SKM-1 treated with dmso at 0.1 percent for 144 hours (cell line): ENCODE measurements at regions not wholly inside any gene's neighbourhood (a gene's known extent, or its start where the extent isn't known, plus 50 kb on each side); places are given as distances from the start of the nearest gene placed in this dataset.

ENCODE experiments used
- DNase-seq: peaks from one replicate; lab custom pipeline; 2025; ENCODE audit not compliant: unreplicated experiment; lab: John Stamatoyannopoulos, UW

DNA sequence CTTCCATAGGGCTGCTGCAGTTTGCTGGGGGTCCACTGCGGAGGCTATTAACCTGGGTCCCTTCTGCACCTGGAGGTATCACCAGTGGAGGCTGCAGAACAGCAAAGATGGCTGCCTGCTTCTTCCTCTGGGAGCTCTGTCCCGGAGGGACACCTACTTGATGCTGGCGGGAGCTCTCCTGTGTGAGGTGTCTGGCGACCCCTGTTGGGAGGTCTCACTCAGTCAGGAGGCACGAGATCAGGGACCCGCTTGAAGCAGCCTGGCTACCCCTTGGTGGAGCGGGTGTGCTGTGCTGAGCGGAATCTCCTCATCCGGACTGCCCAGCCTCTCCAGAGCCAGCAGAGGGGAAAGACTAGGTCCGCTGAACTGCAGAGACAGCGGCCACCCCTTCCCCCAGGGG, 56.0 kb upstream of the CTXND1 start:
- no peak for DNase-seq

DNA sequence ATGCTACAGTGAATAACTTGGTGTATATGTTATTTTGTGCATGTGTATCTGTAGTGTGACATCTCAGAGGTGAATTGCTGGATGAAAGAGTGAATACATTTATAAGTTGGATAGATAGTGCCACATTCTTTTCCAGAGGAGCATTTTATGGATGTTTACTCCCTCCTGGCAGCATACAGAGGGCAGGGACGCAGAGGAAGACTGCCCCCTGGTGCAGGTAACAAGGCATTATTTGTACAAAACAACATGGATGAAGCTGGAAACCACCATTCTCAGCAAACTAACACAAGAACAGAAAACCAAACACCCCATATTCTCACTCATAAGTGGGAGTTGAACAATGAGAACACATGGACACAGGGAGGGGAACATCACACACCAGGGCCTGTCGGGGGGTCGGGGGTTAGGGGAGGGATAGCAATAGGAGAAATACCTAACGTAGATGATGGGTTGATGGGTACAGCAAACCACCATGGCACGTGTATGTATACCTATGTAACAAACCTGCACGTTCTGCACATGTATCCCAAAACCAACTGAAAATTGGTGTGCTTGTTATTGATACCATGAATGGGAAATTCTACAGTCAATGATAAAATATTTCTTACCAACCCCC, 57.9 kb upstream of the CTXND1 start:
- DNase-seq, result no peak

DNA sequence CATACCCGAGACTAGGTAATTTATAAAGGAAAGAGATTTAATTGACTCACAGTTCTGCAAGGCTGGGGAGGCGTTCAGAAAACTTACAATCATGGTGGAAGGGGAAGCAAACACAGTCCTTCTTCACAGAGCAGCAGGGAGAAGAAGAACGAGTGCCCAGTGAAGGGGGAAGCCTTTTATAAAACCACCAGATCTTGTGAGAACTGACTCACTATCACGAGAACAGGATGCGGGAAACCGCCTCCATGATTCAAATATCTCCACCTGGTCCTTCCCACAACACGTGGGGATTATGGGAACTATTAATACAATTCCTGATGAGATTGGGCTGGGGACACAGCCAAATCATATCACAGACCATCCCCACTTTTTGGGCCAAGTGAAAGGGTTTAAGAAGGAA, 58.8 kb upstream of the CTXND1 start:
- DNase-seq, result no peak

DNA sequence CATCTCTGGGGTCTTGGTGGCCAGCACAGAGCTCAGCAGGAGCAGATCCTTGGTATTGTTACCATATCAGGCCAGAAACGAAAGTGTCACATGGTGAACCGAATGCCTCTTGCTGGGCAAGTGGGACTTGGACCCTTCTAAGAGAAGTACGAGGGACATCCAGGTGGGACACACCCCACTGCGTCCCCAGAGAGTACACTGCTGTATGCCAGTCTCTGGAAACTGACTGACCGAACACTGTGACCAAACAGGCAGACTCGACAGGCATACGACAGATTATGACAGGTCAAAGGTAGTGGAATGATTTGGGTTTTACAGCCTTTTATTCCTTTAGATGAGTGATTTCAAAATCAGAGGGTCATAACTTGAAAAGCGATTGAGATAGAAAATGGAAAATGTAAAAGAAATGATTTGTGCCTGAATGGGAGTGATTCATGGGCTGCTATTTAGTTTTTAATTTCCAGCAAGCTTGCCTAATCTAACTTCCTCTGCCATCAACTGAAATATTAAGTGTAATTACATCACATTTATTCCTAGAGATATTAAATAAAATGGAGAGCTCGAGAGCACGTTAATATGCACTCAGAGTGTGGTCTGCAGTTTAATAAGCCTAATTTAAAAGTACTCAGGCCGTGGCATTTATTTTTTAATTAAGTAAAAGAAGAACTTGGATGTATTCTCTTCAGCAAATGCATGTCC, 63.4 kb upstream of the CTXND1 start:
- no peak for DNase-seq

DNA sequence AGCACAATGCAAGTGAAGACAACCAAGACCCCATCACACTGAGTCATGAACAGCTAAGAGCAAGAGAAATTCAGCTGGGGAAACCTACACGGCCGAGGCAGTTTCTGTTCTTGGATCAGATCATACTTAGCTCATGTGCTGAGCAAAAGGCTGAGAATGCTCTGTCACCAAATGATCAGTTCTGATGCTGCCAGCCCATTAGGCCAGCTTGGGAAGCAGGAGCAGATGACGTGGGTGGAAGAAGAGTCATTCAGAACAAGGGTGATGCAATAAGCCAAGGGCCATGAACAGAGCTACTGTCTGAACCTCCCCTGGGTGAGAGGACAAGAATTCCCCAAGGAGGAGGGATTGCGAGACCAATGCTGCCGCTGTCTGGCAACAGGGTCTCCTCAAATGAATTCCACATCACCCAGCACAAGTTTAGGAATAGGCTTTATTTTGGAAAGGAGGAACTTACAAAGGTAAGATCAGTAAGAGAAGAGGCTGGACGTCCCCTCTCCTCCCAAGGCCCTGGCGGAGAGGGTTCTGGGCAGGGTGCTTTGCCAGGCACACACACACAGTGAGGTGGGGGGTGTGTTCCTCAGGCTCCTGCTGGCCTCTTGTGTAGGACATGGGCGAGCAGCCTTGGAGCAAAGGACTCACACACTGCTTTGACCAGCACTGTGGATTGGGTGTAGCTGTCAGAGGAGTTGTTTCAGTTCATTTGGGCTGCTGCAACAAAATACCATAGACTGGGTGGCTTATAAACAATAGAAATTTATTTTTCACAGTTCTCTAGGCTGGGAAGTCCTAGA, 65.6 kb upstream of the CTXND1 start:
- no peak for DNase-seq

DNA sequence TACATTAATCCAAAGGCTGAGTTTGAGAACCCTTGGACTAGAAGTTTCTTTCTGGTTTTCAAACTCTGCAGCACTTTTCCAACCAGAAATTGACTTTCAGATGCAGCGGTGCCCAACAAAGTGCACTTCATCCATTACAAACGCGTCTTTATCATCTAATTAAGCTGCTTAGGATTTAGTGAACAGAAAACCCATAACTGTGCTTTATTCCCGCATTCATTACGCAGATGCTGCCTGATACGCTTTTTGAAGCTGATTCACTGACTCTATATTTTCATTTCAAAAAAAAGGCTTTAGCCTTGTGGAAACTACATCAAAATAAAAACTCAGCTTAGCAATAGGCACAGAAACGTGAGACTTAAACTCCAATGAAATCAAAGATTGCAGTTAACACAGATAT, 69.8 kb upstream of the CTXND1 start:
- DNase-seq, result no peak

DNA sequence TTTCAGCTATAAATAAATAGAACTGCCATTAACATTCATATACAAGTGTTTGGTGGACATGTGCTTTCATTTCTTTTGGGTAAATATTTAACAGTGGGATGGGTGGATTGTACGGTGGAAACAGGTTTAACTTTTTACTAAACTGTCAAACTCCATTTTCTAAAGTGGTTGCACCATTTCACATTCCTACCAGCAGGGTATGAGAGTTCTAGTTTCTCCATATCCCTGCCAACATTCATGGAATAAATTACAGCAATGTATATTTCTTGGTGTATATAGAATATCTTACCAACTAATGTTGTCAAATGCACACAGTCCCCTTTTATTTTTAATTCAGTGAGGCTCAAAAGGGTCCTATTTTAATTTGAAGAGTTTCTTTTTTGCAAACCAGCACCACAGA, 71.3 kb upstream of the CTXND1 start:
- no peak for DNase-seq

DNA sequence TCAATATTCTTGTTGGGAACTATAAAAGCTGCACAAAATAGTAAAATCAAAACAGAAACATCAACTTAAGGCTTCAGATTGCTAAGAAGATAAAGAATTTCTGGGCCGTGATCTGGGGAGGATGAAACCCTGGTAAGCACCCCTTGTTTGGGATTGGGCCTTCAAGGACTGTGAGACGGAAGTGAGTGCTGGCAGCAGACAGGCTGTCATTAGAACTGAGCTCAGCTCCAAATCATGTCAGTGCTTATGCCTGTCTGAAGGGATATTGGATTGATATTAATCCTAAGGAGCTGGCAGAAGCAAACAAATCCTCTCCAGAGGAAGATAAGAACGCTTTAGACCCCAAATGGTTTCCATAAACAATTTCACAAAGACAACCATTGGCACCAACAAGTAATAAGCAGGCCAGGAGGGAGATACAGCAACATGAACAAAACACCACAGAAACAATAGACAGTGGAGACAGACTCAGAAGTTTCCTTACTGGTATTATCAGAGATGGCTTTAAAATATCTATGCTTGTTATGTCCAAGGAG, 72.6 kb upstream of the CTXND1 start:
- DNase-seq, result no peak

DNA sequence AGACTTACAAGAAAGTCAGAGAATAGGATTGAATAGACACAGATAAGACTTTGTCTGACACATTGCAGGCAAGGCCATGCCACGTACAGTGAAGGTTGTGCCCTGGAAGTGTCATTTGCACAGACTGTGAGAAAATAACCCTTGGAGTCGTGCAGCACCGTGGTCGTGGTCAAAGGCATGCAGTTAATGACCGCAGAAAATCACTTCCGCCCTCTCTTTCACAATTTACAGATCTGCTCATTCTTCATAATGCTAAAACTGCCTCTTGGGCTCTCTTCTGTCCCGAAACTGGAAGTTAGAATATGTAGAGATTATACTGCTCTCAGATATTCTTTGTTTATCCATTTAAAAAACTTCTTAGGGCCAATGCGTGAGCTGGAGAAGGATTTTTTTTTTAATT, 73.2 kb upstream of the CTXND1 start:
- DNase-seq, result peak; percentile 15

DNA sequence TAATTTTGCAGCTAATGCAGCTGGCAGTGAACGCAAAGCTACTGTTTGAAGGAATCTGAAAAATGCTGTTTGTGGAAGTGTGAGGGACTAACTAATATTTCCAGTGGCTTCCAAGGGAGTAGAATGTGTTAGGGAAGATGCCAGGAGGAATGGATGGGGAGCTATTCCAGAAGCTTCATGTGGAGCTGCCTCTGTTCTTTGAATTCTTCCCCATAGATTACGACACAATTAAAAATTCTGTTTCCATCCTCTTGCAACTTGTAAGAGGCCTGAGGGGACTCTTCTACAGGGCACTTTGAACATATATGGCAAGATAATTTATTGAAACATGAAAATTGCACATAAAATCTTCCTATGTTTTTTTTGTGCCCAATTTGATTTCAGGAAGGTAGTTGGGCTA, 74.3 kb upstream of the CTXND1 start:
- no peak for DNase-seq

DNA sequence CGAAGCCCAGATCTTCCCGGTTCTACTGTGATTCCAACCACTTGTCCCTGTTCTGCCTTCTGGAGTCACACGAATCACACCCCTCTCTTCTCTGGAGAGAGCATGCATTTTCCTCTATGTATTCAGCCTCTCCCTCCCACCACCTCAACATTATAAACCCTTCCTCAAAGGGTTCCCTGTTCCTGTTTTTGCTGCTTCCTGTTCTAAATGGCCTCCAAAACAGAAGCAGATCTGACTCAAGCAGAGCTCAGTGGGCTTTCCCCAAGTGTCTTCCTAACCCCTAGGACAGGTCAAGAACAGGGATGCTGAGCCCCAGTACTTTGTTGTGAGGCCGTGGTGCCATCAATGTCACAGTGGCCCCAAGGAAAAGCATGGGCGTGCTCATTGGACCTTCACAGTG, 75.7 kb upstream of the ARNT2 start:
- peak; percentile 24 for DNase-seq

DNA sequence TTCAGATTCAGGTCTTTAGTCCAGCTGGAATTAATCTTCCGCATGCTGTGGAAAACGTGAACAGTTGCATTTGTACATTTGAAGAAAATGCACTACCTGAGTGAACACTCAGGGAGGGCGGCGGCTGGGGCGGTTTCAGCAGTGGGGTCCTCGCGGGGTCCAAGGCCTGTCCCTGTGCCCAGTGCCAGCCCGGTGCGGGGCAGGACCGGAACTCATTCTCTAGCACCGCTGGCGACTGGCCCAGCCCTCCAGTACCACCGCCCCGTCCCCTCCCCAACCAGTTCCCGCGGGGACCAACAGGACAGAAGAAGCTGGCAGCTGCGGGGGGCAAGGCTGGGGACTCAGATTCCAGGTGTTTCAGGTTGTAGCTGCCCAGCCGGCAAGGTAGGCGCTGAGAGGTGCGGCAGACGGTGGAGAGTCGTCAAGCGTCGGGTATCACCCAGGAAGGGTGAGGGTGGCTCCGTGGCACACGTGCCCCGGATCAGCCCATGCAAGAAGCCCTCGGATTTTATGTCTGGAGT, 72.2 kb upstream of the ARNT2 start:
- no peak for DNase-seq

DNA sequence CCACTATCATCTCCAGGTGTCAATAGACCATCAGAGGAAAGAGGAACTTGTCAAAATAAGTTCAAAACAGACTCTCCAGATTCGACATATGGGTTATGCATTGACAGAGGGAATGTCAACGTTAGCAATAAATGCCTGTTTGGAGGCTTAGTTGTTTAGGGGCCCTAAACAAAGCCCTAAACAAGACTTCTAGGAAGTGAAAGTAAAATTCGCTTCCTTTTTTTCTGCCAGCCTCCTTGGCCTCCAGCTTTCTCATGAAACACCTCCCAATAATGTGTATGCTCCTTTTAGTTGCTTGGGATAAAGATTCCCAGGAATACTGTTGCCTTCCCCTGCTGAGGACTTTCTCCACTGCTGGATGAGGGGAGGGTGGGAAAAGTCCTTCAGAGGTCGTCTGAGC, 70.9 kb upstream of the ARNT2 start:
- DNase-seq, result no peak

DNA sequence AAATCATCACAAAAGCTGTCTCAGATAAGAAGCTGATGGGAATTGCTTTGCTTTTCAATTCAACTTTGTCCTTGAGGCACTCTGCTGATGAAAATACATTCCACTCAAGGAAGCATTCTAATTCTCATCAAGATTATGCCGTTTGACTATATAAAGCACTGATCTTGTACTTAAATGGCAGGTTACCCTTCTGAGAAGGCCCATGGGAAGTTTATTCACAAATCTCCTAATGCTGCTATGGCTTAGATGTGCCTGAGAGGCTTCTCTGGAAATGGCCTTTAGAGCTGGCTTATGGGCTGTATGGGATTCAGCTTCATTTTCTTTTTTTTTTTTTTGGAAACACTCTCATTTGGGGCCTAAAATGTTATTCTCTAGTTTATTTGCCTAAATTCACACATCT, 69.7 kb upstream of the ARNT2 start:
- no peak for DNase-seq

DNA sequence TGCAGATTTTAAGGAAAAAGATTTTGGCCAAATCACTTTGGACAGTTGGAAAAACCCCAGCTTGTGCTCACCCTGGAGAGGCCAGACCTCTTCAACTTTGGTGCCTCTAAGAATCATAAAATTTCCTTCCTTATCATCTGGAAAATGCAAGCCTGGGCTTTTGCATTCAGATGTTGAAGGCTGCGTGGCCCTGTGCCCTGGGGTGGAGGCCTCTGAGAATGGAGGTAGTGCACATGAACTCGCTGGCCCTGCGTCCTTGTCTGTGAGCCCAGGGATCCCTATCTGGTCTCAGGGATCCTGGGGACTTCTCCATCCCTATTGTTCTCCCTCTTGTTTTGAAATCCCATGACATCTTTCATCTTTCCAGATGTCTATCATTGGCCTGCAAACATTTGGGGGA, 64.6 kb upstream of the ARNT2 start:
- no peak for DNase-seq

DNA sequence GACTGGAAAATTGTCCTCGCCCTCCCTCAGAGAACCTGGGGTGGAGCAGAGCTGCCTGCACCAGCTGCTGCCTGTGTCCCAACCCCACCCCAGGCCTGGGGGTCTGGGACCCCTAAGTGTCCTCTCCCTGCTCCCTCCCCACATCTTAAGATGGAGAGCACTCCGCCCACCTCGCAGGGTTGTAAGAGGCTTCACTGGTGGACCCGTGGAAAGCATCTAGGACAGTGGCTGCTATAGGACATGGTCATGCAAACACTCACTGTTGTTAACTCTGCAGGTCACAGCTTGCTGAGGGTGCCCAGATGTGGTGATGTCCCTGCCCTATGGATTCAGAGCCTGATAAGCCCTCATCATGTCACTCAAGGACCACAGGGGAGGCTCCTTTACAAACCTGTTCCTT, 62.0 kb upstream of the ARNT2 start:
- no peak for DNase-seq

DNA sequence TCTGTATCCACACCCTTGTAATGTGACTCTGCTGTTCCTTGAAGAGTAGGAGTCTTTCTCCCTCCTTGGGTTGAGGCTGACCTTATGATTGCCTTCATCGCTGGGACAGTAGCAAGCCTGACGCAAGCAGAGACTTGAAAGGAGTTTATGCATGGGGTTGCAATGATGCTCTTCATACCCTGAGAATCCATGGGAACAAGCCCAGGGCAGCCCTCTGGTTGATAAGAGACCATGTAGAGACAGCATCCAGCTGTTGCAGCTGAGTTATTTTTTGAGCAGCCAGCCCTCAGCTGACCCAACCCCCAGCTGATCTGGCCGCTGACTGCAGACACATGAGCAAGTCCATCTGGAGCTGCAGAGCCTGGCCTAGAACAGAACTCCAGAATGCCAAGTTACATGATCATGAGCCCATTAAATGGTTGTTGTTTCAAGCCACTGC, 60.6 kb upstream of the ARNT2 start:
- no peak for DNase-seq

DNA sequence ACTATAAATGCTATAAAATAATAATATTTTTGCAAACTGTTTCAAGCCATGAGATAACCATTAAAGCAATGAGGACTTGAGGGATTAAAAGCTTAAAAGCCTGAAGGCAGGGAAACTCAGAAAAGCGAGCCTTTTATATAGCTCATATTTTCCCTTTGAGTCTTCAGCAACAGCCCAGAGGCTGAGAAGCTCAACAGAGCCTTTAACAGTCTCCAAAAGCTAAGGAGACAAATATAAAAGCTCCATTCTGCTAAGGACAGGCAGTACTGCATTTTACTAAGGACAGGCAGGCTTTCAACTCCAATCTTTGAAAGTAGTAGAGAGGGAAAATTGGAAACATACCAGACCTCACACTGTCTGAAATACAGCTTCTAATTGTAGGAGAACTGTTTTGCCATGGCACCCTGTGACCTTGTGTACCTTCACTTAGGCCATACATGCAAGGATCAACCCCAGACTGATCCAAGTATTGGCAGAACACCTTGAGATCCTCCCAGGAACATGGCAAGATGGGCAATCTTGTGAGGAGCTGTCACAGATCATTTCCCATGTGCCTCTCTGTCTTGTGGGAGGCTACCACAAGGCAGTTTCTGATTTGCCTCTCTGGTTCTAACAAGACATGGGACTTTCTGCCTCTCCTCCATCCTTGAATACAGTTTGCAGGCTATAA, 53.1 kb upstream of the ARNT2 start:
- no peak for DNase-seq
